ENCODE measurements at regions not wholly inside any gene's neighbourhood (a gene's known extent, or its start where the extent isn't known, plus 50 kb on each side); places are given as distances from the start of the nearest gene placed in this dataset.

- H3K4me2 ChIP-seq, result no peak overlapping the region
- CTCF ChIA-PET, result no interaction called here
- POLR2A ChIA-PET, result no interaction called here
- no peaks in the 10 kb centered on the region for H3K9me3 ChIP-seq
- H3K4me1 ChIP-seq, result no peaks in the 10 kb centered on the region
- DNase-seq (ENCODE audit: low read depth in 1 of 2, low spot score in 1 of 2) (no peak), FAIRE-seq (no peak), ATAC-seq (no peak)
- 10% methylated on average over 3 of the region's 3 CpGs for WGBS (ENCODE audit: missing lambda C conversion rate)
- no peak overlapping the region for H3K4me3 ChIP-seq
- TF ChIP-seq ESRRA (IDR thresholded peaks at IDR 0.05; ENCODE audit: borderline replicate concordance, low read length) (no peak), PHF8 (IDR thresholded peaks at IDR 0.05; ENCODE audit: borderline replicate concordance, low read depth) (no peak), ZC3H11A (IDR thresholded peaks at IDR 0.05) (no peak), HES2 (IDR thresholded peaks at IDR 0.05) (no peak), TP53 (CRISPR knock-in tag; IDR thresholded peaks at IDR 0.05) (no peak), RFX5 (IDR thresholded peaks at IDR 0.05) (no peak), NPAS2 (CRISPR knock-in tag; IDR thresholded peaks at IDR 0.05; ENCODE audit: borderline replicate concordance) (no peak), JUNB (IDR thresholded peaks at IDR 0.05) (no peak), SREBF2 (IDR thresholded peaks at IDR 0.05) (no peak), POLR2A (IDR thresholded peaks at IDR 0.05; ENCODE audit: low read length) (no peak), EP300 (IDR thresholded peaks at IDR 0.05) (no peak), MAX (IDR thresholded peaks at IDR 0.05) (no peak), EHMT2 (IDR thresholded peaks at IDR 0.05; ENCODE audit: low read depth) (no peak), MAFK (IDR thresholded peaks at IDR 0.05; ENCODE audit: partially characterized antibody) (no peak), TFCP2L1 (CRISPR knock-in tag; IDR thresholded peaks at IDR 0.05) (no peak), POLR2AphosphoS2 (conservative IDR thresholded peaks at IDR 0.05; ENCODE audit: low read length) (no peak), FOSL2 (IDR thresholded peaks at IDR 0.05) (no peak), FOSL2 (CRISPR knock-in tag; IDR thresholded peaks at IDR 0.05) (no peak), JUN (IDR thresholded peaks at IDR 0.05) (no peak)
- H3K27ac ChIP-seq, result no peak overlapping the region
These were observed 95.1 kb upstream of the CNTNAP4 start for GRCh38 chr16:76182041-76182635.

GRCh38 chr16:76183647-76184046 lies 93.6 kb upstream of the CNTNAP4 start:
- Histone ChIP-seq H3K4me2 (no peak overlapping the region), H3K9me3 (no peaks in the 10 kb centered on the region), H3K4me3 (no peak overlapping the region), H3K27ac (no peak overlapping the region), H3K4me1 (no peaks in the 10 kb centered on the region)
- WGBS (ENCODE audit: missing lambda C conversion rate), result 0% methylated on average over 1 of the region's 1 CpG
- ATAC-seq (no peak), DNase-seq (ENCODE audit: low read depth in 1 of 2, low spot score in 1 of 2) (no peak), FAIRE-seq (no peak)
- POLR2A ChIA-PET, result no interaction called here
- TF ChIP-seq SMC3 (IDR thresholded peaks at IDR 0.05) (no peak), ELK1 (IDR thresholded peaks at IDR 0.05; ENCODE audit: low read depth, low read length) (no peak), ESRRA (IDR thresholded peaks at IDR 0.05; ENCODE audit: borderline replicate concordance, low read length) (no peak), HEYL (CRISPR knock-in tag; IDR thresholded peaks at IDR 0.05) (no peak), MAFK (IDR thresholded peaks at IDR 0.05; ENCODE audit: partially characterized antibody) (no peak), JUNB (IDR thresholded peaks at IDR 0.05) (no peak), CHD2 (IDR thresholded peaks at IDR 0.05; ENCODE audit: low read length, partially characterized antibody) (no peak), BCL3 (IDR thresholded peaks at IDR 0.05) (no peak), PHF8 (IDR thresholded peaks at IDR 0.05; ENCODE audit: borderline replicate concordance, low read depth) (no peak), EP300 (IDR thresholded peaks at IDR 0.05) (no peak), ZNF302 (CRISPR knock-in tag; IDR thresholded peaks at IDR 0.05) (no peak), HOXA7 (CRISPR knock-in tag; IDR thresholded peaks at IDR 0.05) (no peak), BHLHE40 (IDR thresholded peaks at IDR 0.05; ENCODE audit: low read depth, low read length) (no peak)
- CTCF ChIA-PET, result no interaction called here
